ENCODE measurements at regions not wholly inside any gene's neighbourhood (a gene's known extent, or its start where the extent isn't known, plus 50 kb on each side); places are given as distances from the start of the nearest gene placed in this dataset.

GRCh38 chr15:69712991-69713390, 260.4 kb downstream of the RPLP1 start:
- H3K9me2 ChIP-seq (ENCODE audit: insufficient read depth, low read length): no peaks in the 10 kb centered on the region
- ChIA-PET POLR2A (no interaction called here), CTCF (ENCODE audit: unreplicated experiment) (no interaction called here)
- no peak overlapping the region for H3K4me3 ChIP-seq (ENCODE audit: low read depth, low read length, poor library complexity, severe bottlenecking)
- H3K27ac ChIP-seq (ENCODE audit: low read depth, low read length, poor library complexity, severe bottlenecking): no peak overlapping the region
- H3K79me2 ChIP-seq (ENCODE audit: insufficient read depth, low read depth, low read length): no peaks in the 10 kb centered on the region
- no peaks in the 10 kb centered on the region for H3K4me1 ChIP-seq (ENCODE audit: insufficient read depth, low read length, poor library complexity, severe bottlenecking)
- H3K4me2 ChIP-seq (ENCODE audit: low read length): no peak overlapping the region
- no peaks in the 10 kb centered on the region for H4K20me1 ChIP-seq (ENCODE audit: insufficient read depth, low read length)
- H2AFZ ChIP-seq (ENCODE audit: low read length): no peak overlapping the region
- no peak for TF ChIP-seq EZH2phosphoT487 (IDR thresholded peaks at IDR 0.05; ENCODE audit: borderline replicate concordance, low read depth, low read length)
- TF ChIP-seq CTCF (conservative IDR thresholded peaks at IDR 0.05; ENCODE audit: low read length): no peak
- H3K36me3 ChIP-seq (ENCODE audit: insufficient read depth, low read length): no peaks in the 10 kb centered on the region
- DNase-seq (ENCODE audit: low spot score): no peak
- intact Hi-C loops (cut with micrococcal nuclease; ENCODE audit: unreplicated experiment): no loop called here
- no peaks in the 10 kb centered on the region for H3K9me3 ChIP-seq (ENCODE audit: low read length)
- no TSS peak for BruUV-seq (replicated peaks)

GRCh38 chr15:69713726-69714559, 261.3 kb downstream of the RPLP1 start:
- peaks cover 2% of the 10 kb centered on the region for H3K4me1 ChIP-seq (ENCODE audit: insufficient read depth, low read length, poor library complexity, severe bottlenecking)
- H3K9me3 ChIP-seq (ENCODE audit: low read length): no peaks in the 10 kb centered on the region
- TF ChIP-seq CTCF (conservative IDR thresholded peaks at IDR 0.05; ENCODE audit: low read length): no peak
- TF ChIP-seq EZH2phosphoT487 (IDR thresholded peaks at IDR 0.05; ENCODE audit: borderline replicate concordance, low read depth, low read length): no peak
- no peak overlapping the region for H3K27ac ChIP-seq (ENCODE audit: low read depth, low read length, poor library complexity, severe bottlenecking)
- POLR2A ChIA-PET: no interaction called here
- no peaks in the 10 kb centered on the region for H3K79me2 ChIP-seq (ENCODE audit: insufficient read depth, low read depth, low read length)
- no peak overlapping the region for H3K4me2 ChIP-seq (ENCODE audit: low read length)
- no peaks in the 10 kb centered on the region for H4K20me1 ChIP-seq (ENCODE audit: insufficient read depth, low read length)
- CTCF ChIA-PET (ENCODE audit: unreplicated experiment): no interaction called here
- no peak overlapping the region for H3K4me3 ChIP-seq (ENCODE audit: low read depth, low read length, poor library complexity, severe bottlenecking)
- H3K9me2 ChIP-seq (ENCODE audit: insufficient read depth, low read length): no peaks in the 10 kb centered on the region
- BruUV-seq (replicated peaks): no TSS peak
- no peak for DNase-seq (ENCODE audit: low spot score)
- intact Hi-C loops (cut with micrococcal nuclease; ENCODE audit: unreplicated experiment): no loop called here
- no peaks in the 10 kb centered on the region for H3K36me3 ChIP-seq (ENCODE audit: insufficient read depth, low read length)
- no peak overlapping the region for H2AFZ ChIP-seq (ENCODE audit: low read length)

GRCh38 chr15:69715210-69715609, 262.6 kb downstream of the RPLP1 start:
- no TSS peak for BruUV-seq (replicated peaks)
- ChIA-PET POLR2A (no interaction called here), CTCF (ENCODE audit: unreplicated experiment) (no interaction called here)
- no peak for DNase-seq (ENCODE audit: low spot score)
- Histone ChIP-seq H3K27ac (ENCODE audit: low read depth, low read length, poor library complexity, severe bottlenecking) (no peak overlapping the region), H3K9me3 (ENCODE audit: low read length) (no peaks in the 10 kb centered on the region), H4K20me1 (ENCODE audit: insufficient read depth, low read length) (no peaks in the 10 kb centered on the region), H3K36me3 (ENCODE audit: insufficient read depth, low read length) (no peaks in the 10 kb centered on the region), H3K4me3 (ENCODE audit: low read depth, low read length, poor library complexity, severe bottlenecking) (no peak overlapping the region), H3K79me2 (ENCODE audit: insufficient read depth, low read depth, low read length) (no peaks in the 10 kb centered on the region), H3K4me2 (ENCODE audit: low read length) (no peak overlapping the region), H2AFZ (ENCODE audit: low read length) (no peak overlapping the region), H3K9me2 (ENCODE audit: insufficient read depth, low read length) (no peaks in the 10 kb centered on the region), H3K4me1 (ENCODE audit: insufficient read depth, low read length, poor library complexity, severe bottlenecking) (peaks cover 8% of the 10 kb centered on the region)
- TF ChIP-seq CTCF (conservative IDR thresholded peaks at IDR 0.05; ENCODE audit: low read length) (no peak), EZH2phosphoT487 (IDR thresholded peaks at IDR 0.05; ENCODE audit: borderline replicate concordance, low read depth, low read length) (no peak)
- intact Hi-C loops (cut with micrococcal nuclease; ENCODE audit: unreplicated experiment): no loop called here
